Muscle layer of colon (tissue), 2 donors: ENCODE measurements at regions not wholly inside any gene's neighbourhood (a gene's known extent, or its start where the extent isn't known, plus 50 kb on each side); places are given as distances from the start of the nearest gene placed in this dataset.
"Not testable (repeated sequence)": the region's sequence is repeated elsewhere in the genome, so short reads cannot be mapped to it uniquely, and the experiment has no call there.

Experiments
- H3K27ac ChIP-seq: one replicate; pipeline ENCODE4 v1.7.0; 2013; ENCODE audit warnings: low read depth, mild to moderate bottlenecking, low read length, moderate library complexity
- H3K27me3 ChIP-seq, 2 donors: one replicate each; pipeline ENCODE4 v1.7.0; 2013; ENCODE audit warnings: low read length in 2 of 2, mild to moderate bottlenecking in 2 of 2; ENCODE audit not compliant: insufficient read depth in 2 of 2, control insufficient read depth in 1 of 2
- H3K36me3 ChIP-seq: one replicate; pipeline ENCODE4 v1.7.0; 2013; ENCODE audit warnings: mild to moderate bottlenecking, low read length; ENCODE audit not compliant: insufficient read depth
- H3K4me1 ChIP-seq: one replicate; pipeline ENCODE4 v1.7.0; 2013; ENCODE audit warnings: mild to moderate bottlenecking, low read length; ENCODE audit not compliant: insufficient read depth
- H3K4me3 ChIP-seq, 2 donors: one replicate each; pipeline ENCODE4 v1.7.0; 2013; ENCODE audit warnings: low read length in 2 of 2, low read depth in 1 of 2, mild to moderate bottlenecking in 1 of 2, moderate library complexity in 1 of 2
- H3K9ac ChIP-seq: one replicate; pipeline ENCODE4 v1.7.0; 2013; ENCODE audit warnings: low read length
- H3K9me3 ChIP-seq: one replicate; pipeline ENCODE4 v1.7.0; 2013; ENCODE audit warnings: mild to moderate bottlenecking, low read length
- donor health status: abdominal sarcoma.
- donor health status: Adenocarcinoma of cecum.

- Histone ChIP-seq H3K4me1 (peaks cover 11% of the 10 kb centered on the region), H3K9me3 (no peaks in the 10 kb centered on the region), H3K4me3 (no peak overlapping the region), H3K36me3 (no peaks in the 10 kb centered on the region), H3K27ac (no peak overlapping the region), H3K9ac (no peak overlapping the region), H3K27me3 (no peaks in the 10 kb centered on the region)
Measured at GRCh38 chr11:19426011-19426755, 185.4 kb upstream of the E2F8 start.

- no peak overlapping the region for H3K9ac ChIP-seq
- no peak overlapping the region for H3K27ac ChIP-seq
- H3K4me1 ChIP-seq = peaks cover 5% of the 10 kb centered on the region
- H3K36me3 ChIP-seq = no peaks in the 10 kb centered on the region
- no peaks in the 10 kb centered on the region for H3K27me3 ChIP-seq
- H3K9me3 ChIP-seq = no peaks in the 10 kb centered on the region
- H3K4me3 ChIP-seq = no peak overlapping the region
Measured at GRCh38 chr11:19422276-19422675, 181.5 kb upstream of the E2F8 start.

GRCh38 chr11:19420868-19421533 is 180.3 kb upstream of the E2F8 start:
- Histone ChIP-seq H3K36me3 (no peaks in the 10 kb centered on the region), H3K9ac (no peak overlapping the region), H3K9me3 (no peaks in the 10 kb centered on the region), H3K4me3 (no peak overlapping the region), H3K27ac (no peak overlapping the region), H3K4me1 (peaks cover 5% of the 10 kb centered on the region), H3K27me3 (no peaks in the 10 kb centered on the region)

GRCh38 chr11:19419808-19420207 is 179.1 kb upstream of the E2F8 start:
- H3K27ac ChIP-seq = no peak overlapping the region
- no peaks in the 10 kb centered on the region for H3K4me1 ChIP-seq

GRCh38 chr11:19419021-19419750 is 178.4 kb upstream of the E2F8 start:
- Histone ChIP-seq H3K27ac (no peak overlapping the region), H3K36me3 (no peaks in the 10 kb centered on the region), H3K9ac (no peak overlapping the region)

More at GRCh38 chr11:19419808-19420207, 179.1 kb upstream of the E2F8 start:
- no peaks in the 10 kb centered on the region for H3K36me3 ChIP-seq
- no peaks in the 10 kb centered on the region for H3K9me3 ChIP-seq
- H3K9ac ChIP-seq = no peak overlapping the region
- H3K27me3 ChIP-seq = no peaks in the 10 kb centered on the region
- no peak overlapping the region for H3K4me3 ChIP-seq

GRCh38 chr11:19418221-19418620 is 177.5 kb upstream of the E2F8 start:
- H3K9ac ChIP-seq = no peak overlapping the region
- H3K27me3 ChIP-seq = no peaks in the 10 kb centered on the region
- H3K36me3 ChIP-seq = no peaks in the 10 kb centered on the region
- H3K4me3 ChIP-seq = no peak overlapping the region
- H3K9me3 ChIP-seq = no peaks in the 10 kb centered on the region
- H3K27ac ChIP-seq = no peak overlapping the region
- H3K4me1 ChIP-seq = no peaks in the 10 kb centered on the region

More at GRCh38 chr11:19419021-19419750, 178.4 kb upstream of the E2F8 start:
- H3K4me3 ChIP-seq = no peak overlapping the region
- H3K4me1 ChIP-seq = no peaks in the 10 kb centered on the region
- H3K9me3 ChIP-seq = no peaks in the 10 kb centered on the region
- no peaks in the 10 kb centered on the region for H3K27me3 ChIP-seq

GRCh38 chr11:19412070-19412469 is 171.3 kb upstream of the E2F8 start:
- not testable (repeated sequence) for H3K27me3 ChIP-seq, H3K9me3 ChIP-seq, H3K9ac ChIP-seq, H3K36me3 ChIP-seq, H3K4me1 ChIP-seq, H3K4me3 ChIP-seq, H3K27ac ChIP-seq

GRCh38 chr11:19410032-19410431 is 169.3 kb upstream of the E2F8 start:
- no peak overlapping the region for H3K9ac ChIP-seq
- no peak overlapping the region for H3K4me3 ChIP-seq
- no peak overlapping the region for H3K27ac ChIP-seq
- H3K4me1 ChIP-seq = no peaks in the 10 kb centered on the region
- no peaks in the 10 kb centered on the region for H3K9me3 ChIP-seq
- H3K27me3 ChIP-seq = no peaks in the 10 kb centered on the region
- H3K36me3 ChIP-seq = no peaks in the 10 kb centered on the region

- no peaks in the 10 kb centered on the region for H3K9me3 ChIP-seq
- no peak overlapping the region for H3K4me3 ChIP-seq
- no peaks in the 10 kb centered on the region for H3K27me3 ChIP-seq
- H3K4me1 ChIP-seq = no peaks in the 10 kb centered on the region
- H3K9ac ChIP-seq = no peak overlapping the region
- H3K36me3 ChIP-seq = no peaks in the 10 kb centered on the region
- H3K27ac ChIP-seq = no peak overlapping the region
Measured at GRCh38 chr11:19409307-19409706, 168.6 kb upstream of the E2F8 start.

- Histone ChIP-seq H3K4me1 (no peaks in the 10 kb centered on the region), H3K36me3 (no peaks in the 10 kb centered on the region), H3K4me3 (no peak overlapping the region), H3K9me3 (no peaks in the 10 kb centered on the region), H3K27me3 (no peaks in the 10 kb centered on the region), H3K9ac (no peak overlapping the region), H3K27ac (no peak overlapping the region)
Measured at GRCh38 chr11:19407677-19408270, 167.0 kb upstream of the E2F8 start.

- H3K4me3 ChIP-seq = no peak overlapping the region
- H3K9me3 ChIP-seq = no peaks in the 10 kb centered on the region
- no peaks in the 10 kb centered on the region for H3K27me3 ChIP-seq
- no peak overlapping the region for H3K9ac ChIP-seq
- H3K4me1 ChIP-seq = no peaks in the 10 kb centered on the region
- H3K36me3 ChIP-seq = no peaks in the 10 kb centered on the region
- no peak overlapping the region for H3K27ac ChIP-seq
Measured at GRCh38 chr11:19405966-19406365, 165.2 kb upstream of the E2F8 start.
